ENCODE measurements at regions not wholly inside any gene's neighbourhood (a gene's known extent, or its start where the extent isn't known, plus 50 kb on each side); places are given as distances from the start of the nearest gene placed in this dataset.

DNA sequence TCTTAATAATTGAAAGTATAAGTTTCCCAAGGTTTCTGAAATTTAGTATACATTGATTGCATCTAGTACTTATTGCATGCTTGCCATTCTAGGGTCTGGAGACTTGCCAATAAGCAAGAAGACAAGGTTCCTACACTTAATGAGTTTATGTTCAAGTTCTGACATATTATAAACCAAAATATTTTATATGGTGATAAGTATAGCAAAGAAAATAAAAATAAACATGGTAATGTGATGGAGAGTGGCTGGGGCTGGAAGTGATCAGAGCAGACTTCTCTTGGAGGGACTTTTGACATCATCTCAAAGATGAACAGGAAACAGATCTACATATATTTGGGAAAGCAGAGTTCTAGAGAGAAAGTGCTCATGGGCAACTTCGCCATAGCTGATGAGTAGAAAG lies 119.5 kb upstream of the EPHA4 start (continued):
- TF ChIP-seq KDM4A (IDR thresholded peaks at IDR 0.05; ENCODE audit: low read depth, low read length, severe bottlenecking) (no peak), SIX5 (IDR thresholded peaks at IDR 0.05; ENCODE audit: low read depth, low read length) (no peak), USF2 (IDR thresholded peaks at IDR 0.05; ENCODE audit: low read length) (no peak), TAF1 (IDR thresholded peaks at IDR 0.05; ENCODE audit: low read depth, low read length) (no peak), SP1 (IDR thresholded peaks at IDR 0.05; ENCODE audit: low read depth, low read length) (no peak), CREB1 (IDR thresholded peaks at IDR 0.05) (no peak), HDAC2 (IDR thresholded peaks at IDR 0.05; ENCODE audit: borderline replicate concordance in 1 of 2, low read depth in 2 of 2, low read length in 2 of 2) (no peak), RFX5 (IDR thresholded peaks at IDR 0.05; ENCODE audit: borderline replicate concordance, low read depth, low read length) (no peak)

Data from H1 (cell line).